Panc1 (cell line): ENCODE measurements at regions not wholly inside any gene's neighbourhood (a gene's known extent, or its start where the extent isn't known, plus 50 kb on each side); places are given as distances from the start of the nearest gene placed in this dataset.

Experiments used
- ATAC-seq: fragments of 200-7000 bp; cut with Tn5 transposase; 2 replicates; pipeline ENCODE4 v1.9.1; 2020; ENCODE audit warnings: mild to moderate bottlenecking, moderate library complexity
- BruUV-seq: library from RNA; stranded (reverse); fragments of 400-500 nt; replicated peaks from 2 replicates; lab custom pipeline; 2021; lab: Mats Ljungman, UMichigan
- CTCF ChIA-PET: fragments of 300-600 bp; sonication (Branson Sonifier 250); formaldehyde crosslinking; loops from one replicate; lab custom pipeline; 2022; ENCODE audit warnings: antibody characterized with exemption; lab: Charles Lee
- POLR2A ChIA-PET: fragments of 300-600 bp; sonication (Branson Sonifier 250); formaldehyde crosslinking; loops from one replicate; lab custom pipeline; 2022; ENCODE audit warnings: antibody characterized with exemption; lab: Charles Lee
- DNase-seq: peaks from one replicate; pipeline ENCODE4 v3.0.0-alpha.2; 2010; ENCODE audit warnings: low read depth, low spot score
- H3K27ac ChIP-seq: 2 replicates; pipeline ENCODE4 v1.5.1; 2011; ENCODE audit warnings: mild to moderate bottlenecking, low read length, inconsistent platforms
- H3K27me3 ChIP-seq: fragments of 200-500 bp; sonication (Bioruptor generic); 2 replicates; pipeline ENCODE4 v1.6.0; 2014; ENCODE audit warnings: low read length, inconsistent platforms; ENCODE audit not compliant: control insufficient read depth, insufficient read depth
- H3K36me3 ChIP-seq: fragments of 200-500 bp; sonication (Bioruptor generic); 2 replicates; pipeline ENCODE4 v1.5.1; 2014; ENCODE audit warnings: inconsistent platforms, mild to moderate bottlenecking, low read length, moderate library complexity; ENCODE audit not compliant: control insufficient read depth, insufficient read depth
- H3K4me1 ChIP-seq: 2 replicates; pipeline ENCODE4 v1.5.1; 2011; ENCODE audit warnings: inconsistent platforms, mild to moderate bottlenecking, low read length, moderate library complexity; ENCODE audit not compliant: control insufficient read depth, insufficient read depth
- H3K4me3 ChIP-seq, 2 experiments: 2 replicates each; pipeline ENCODE4 v1.5.1; 2011 to 2012; ENCODE audit warnings: low read depth in 2 of 2, low read length in 2 of 2, mild to moderate bottlenecking in 2 of 2, inconsistent platforms in 1 of 2, moderate library complexity in 1 of 2
- H3K9me3 ChIP-seq: fragments of 200-500 bp; sonication (Bioruptor generic); 2 replicates; pipeline ENCODE4 v1.5.1; 2014; ENCODE audit warnings: low read depth, mild to moderate bottlenecking, inconsistent platforms, low read length, moderate library complexity; ENCODE audit not compliant: control insufficient read depth, insufficient read depth
- CTCF ChIP-seq: fragments of 450-650 bp; IDR thresholded peaks from 2 replicates; pipeline ENCODE4 v1.5.1; 2017; ENCODE audit warnings: mild to moderate bottlenecking
- POLR2AphosphoS5 ChIP-seq: IDR thresholded peaks from 2 replicates; pipeline ENCODE4 v1.6.1; 2012; ENCODE audit warnings: mild to moderate bottlenecking, low read depth, low read length, moderate library complexity
- REST ChIP-seq, 2 experiments: IDR thresholded peaks; 2 replicates each; pipeline ENCODE4 v1.6.1; 2011 to 2012; ENCODE audit warnings: low read depth in 2 of 2, control low read depth in 1 of 2, low read length in 1 of 2, mild to moderate bottlenecking in 1 of 2, moderate library complexity in 1 of 2; ENCODE audit not compliant: insufficient read depth in 1 of 2
- SIN3A ChIP-seq: IDR thresholded peaks from 2 replicates; pipeline ENCODE4 v1.6.1; 2012; ENCODE audit warnings: low read depth, mild to moderate bottlenecking, low read length, moderate library complexity, borderline replicate concordance; ENCODE audit not compliant: insufficient read depth
- TCF7L2 ChIP-seq: IDR thresholded peaks from 2 replicates; pipeline ENCODE4 v1.6.1; 2011; ENCODE audit warnings: mild to moderate bottlenecking, low read depth, low read length, inconsistent platforms
- in situ Hi-C: cut with HindIII; loops from 2 replicates; pipeline ENCODE4 v1.10.0; 2016; ENCODE audit warnings: low sequenced_read_pairs, low pct_unique_long_range_greater_than_20kb
- intact Hi-C: fragments of 100-400 bp; cut with micrococcal nuclease; formaldehyde crosslinking; loops from one replicate; pipeline ENCODE4 v1.10.0; 2022; ENCODE audit not compliant: unreplicated experiment

- in situ Hi-C loops: no loop called here
- no peak overlapping the region for H3K27ac ChIP-seq
- ChIA-PET POLR2A (no interaction called here), CTCF (no interaction called here)
- DNase-seq (no peak), ATAC-seq (no peak)
- no peaks in the 10 kb centered on the region for H3K9me3 ChIP-seq
- TF ChIP-seq REST (IDR thresholded peaks at IDR 0.05; ENCODE audit: insufficient read depth in 1 of 2, low read depth in 2 of 2, low read length in 1 of 2) (no peak), POLR2AphosphoS5 (no peak), CTCF (no peak), SIN3A (no peak), TCF7L2 (no peak)
- H3K4me1 ChIP-seq: no peaks in the 10 kb centered on the region
- no peak overlapping the region for H3K4me3 ChIP-seq
- no peaks in the 10 kb centered on the region for H3K36me3 ChIP-seq
- H3K27me3 ChIP-seq: no peaks in the 10 kb centered on the region
- intact Hi-C loops: no loop called here
- no TSS peak for BruUV-seq
Measured at GRCh38 chr13:58999851-59000250, 1163.9 kb downstream of the DIAPH3 start.

DNA sequence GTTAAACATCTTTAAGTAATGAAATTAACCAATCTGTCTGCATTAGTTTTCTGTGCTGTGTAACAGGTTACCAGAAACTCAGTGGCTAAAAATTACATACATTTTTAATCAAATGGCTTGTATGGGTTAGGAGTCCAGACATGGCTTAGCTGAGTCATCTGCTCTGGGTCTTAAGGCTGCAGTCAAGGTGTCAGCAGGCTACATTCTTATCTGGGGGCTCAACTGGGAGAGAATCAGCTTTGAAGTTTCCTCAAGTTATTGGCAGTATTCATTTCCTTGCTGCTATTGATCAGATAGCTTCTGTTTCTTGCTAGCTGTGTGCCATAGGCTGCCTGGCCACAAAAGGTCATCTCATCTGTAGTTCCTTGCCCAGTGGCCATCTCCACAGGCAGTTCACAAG, 1163.0 kb downstream of the DIAPH3 start:
- intact Hi-C loops: no loop called here
- H3K36me3 ChIP-seq: no peaks in the 10 kb centered on the region
- CTCF ChIA-PET: no interaction called here

More for the DNA sequence above, 1163.0 kb downstream of the DIAPH3 start:
- H3K4me3 ChIP-seq: no peak overlapping the region
- in situ Hi-C loops: no loop called here
- TF ChIP-seq TCF7L2 (no peak), SIN3A (no peak), REST (IDR thresholded peaks at IDR 0.05; ENCODE audit: insufficient read depth in 1 of 2, low read depth in 2 of 2, low read length in 1 of 2) (no peak), POLR2AphosphoS5 (no peak), CTCF (no peak)
- BruUV-seq: no TSS peak
- no peak overlapping the region for H3K27ac ChIP-seq
- no peaks in the 10 kb centered on the region for H3K9me3 ChIP-seq
- no peak for ATAC-seq
- no peak for DNase-seq
- H3K4me1 ChIP-seq: no peaks in the 10 kb centered on the region
- H3K27me3 ChIP-seq: no peaks in the 10 kb centered on the region
- POLR2A ChIA-PET: no interaction called here
